K562 (cell line): ENCODE measurements at regions not wholly inside any gene's neighbourhood (a gene's known extent, or its start where the extent isn't known, plus 50 kb on each side); places are given as distances from the start of the nearest gene placed in this dataset.

Experiments used
- ADNP ChIP-seq: fragments of 200-800 bp; sonication (Bioruptor generic); IDR thresholded peaks from 2 replicates; pipeline ENCODE4 v1.6.1; 2016; ENCODE audit warnings: missing genetic modification characterization, missing compliant biosample characterization
- CBFB ChIP-seq: sonication (generic); formaldehyde crosslinking; IDR thresholded peaks from 2 replicates; pipeline ENCODE4 v1.4.0; 2020; ENCODE audit warnings: mild to moderate bottlenecking, missing genetic modification reagents
- DIDO1 ChIP-seq: fragments of 450-650 bp; IDR thresholded peaks from 2 replicates; pipeline ENCODE4 v1.6.1; 2016; ENCODE audit warnings: low read depth, missing biosample characterization, missing genetic modification characterization
- ESRRA ChIP-seq: fragments of 450-650 bp; IDR thresholded peaks from 2 replicates; pipeline ENCODE4 v1.6.1; 2014; ENCODE audit warnings: low read depth, mild to moderate bottlenecking, moderate library complexity, borderline replicate concordance
- ESRRB ChIP-seq: fragments of 250-450 bp; sonication (Bioruptor Pico); IDR thresholded peaks from 2 replicates; pipeline ENCODE4 v1.5.0; 2020; ENCODE audit warnings: mild to moderate bottlenecking, moderate library complexity, borderline replicate concordance
- FOXK1 ChIP-seq: sonication (generic); formaldehyde crosslinking; IDR thresholded peaks from 2 replicates; pipeline ENCODE4 v1.8.0; 2022; ENCODE audit warnings: missing genetic modification reagents, mild to moderate bottlenecking, borderline replicate concordance
- GTF2F1 ChIP-seq: IDR thresholded peaks from 2 replicates; pipeline ENCODE4 v1.6.1; 2011; ENCODE audit warnings: low read depth, low read length, improper control_type of control experiment
- HMG20A ChIP-seq: fragments of 450-650 bp; formaldehyde crosslinking; conservative IDR thresholded peaks from 2 replicates; pipeline ENCODE4 v1.4.0; 2020; ENCODE audit warnings: mild to moderate bottlenecking, mixed read lengths
- PPARD ChIP-seq: fragments of 250-450 bp; sonication (Bioruptor Pico); IDR thresholded peaks from 2 replicates; pipeline ENCODE4 v1.8.0; 2022; ENCODE audit warnings: inconsistent platforms, mild to moderate bottlenecking, moderate library complexity
- PTRF ChIP-seq: fragments of 450-650 bp; IDR thresholded peaks from 2 replicates; pipeline ENCODE4 v1.6.1; 2016; ENCODE audit warnings: mild to moderate bottlenecking, missing genetic modification characterization, missing compliant biosample characterization
- U2AF2 ChIP-seq: fragments of 200-400 bp; formaldehyde crosslinking; optimal IDR thresholded peaks from 2 replicates; pipeline ENCODE3; 2017; ENCODE audit warnings: low read depth, mild to moderate bottlenecking, low read length
- XRCC4 ChIP-seq: IDR thresholded peaks from one replicate; pipeline ENCODE4 v1.6.1; 2011; ENCODE audit not compliant: insufficient read depth, insufficient read length; ENCODE audit errors: extremely low read depth
- ZKSCAN1 ChIP-seq: fragments of 150-350 bp; IDR thresholded peaks from 2 replicates; pipeline ENCODE4 v1.6.1; 2016; ENCODE audit warnings: low read depth, low read length
- ZNF140 ChIP-seq: fragments of 250-450 bp; sonication (Bioruptor Pico); IDR thresholded peaks from 2 replicates; pipeline ENCODE4 v1.8.0; 2021; ENCODE audit warnings: moderate library complexity, mild to moderate bottlenecking, inconsistent platforms
- ZNF277 ChIP-seq: fragments of 250-450 bp; sonication (Bioruptor Pico); IDR thresholded peaks from 2 replicates; pipeline ENCODE4 v1.8.0; 2022; ENCODE audit warnings: inconsistent platforms, mild to moderate bottlenecking, moderate library complexity, borderline replicate concordance
- ZNF41 ChIP-seq: fragments of 250-450 bp; sonication (Bioruptor Pico); conservative IDR thresholded peaks from 2 replicates; pipeline ENCODE4 v1.4.0; 2020; ENCODE audit warnings: mild to moderate bottlenecking
- ZNF75A ChIP-seq: fragments of 450-650 bp; formaldehyde crosslinking; IDR thresholded peaks from 2 replicates; pipeline ENCODE4 v1.4.0; 2020; ENCODE audit warnings: mild to moderate bottlenecking
- ZNF830 ChIP-seq: fragments of 250-450 bp; sonication (Bioruptor Pico); IDR thresholded peaks from 2 replicates; pipeline ENCODE4 v1.5.0; 2021; ENCODE audit warnings: mild to moderate bottlenecking
- ZSCAN29 ChIP-seq: fragments of 450-650 bp; IDR thresholded peaks from 2 replicates; pipeline ENCODE4 v1.6.1; 2017
- TF ChIP-seq, protein P1 (sequence below), 2 experiments: IDR thresholded peaks; 2 replicates each; pipeline ENCODE4 v1.6.1; 2012; ENCODE audit warnings: improper control_type of control experiment in 2 of 2, low read depth in 2 of 2, low read length in 2 of 2, borderline replicate concordance in 1 of 2
- TF ChIP-seq, protein P2 (sequence below): sonication (generic); formaldehyde crosslinking; IDR thresholded peaks from 2 replicates; pipeline ENCODE4 v1.8.0; 2022; ENCODE audit warnings: mild to moderate bottlenecking, missing genetic modification reagents
- TF ChIP-seq, protein P3 (sequence below): sonication (generic); formaldehyde crosslinking; IDR thresholded peaks from 2 replicates; pipeline ENCODE4 v1.8.0; 2022; ENCODE audit warnings: missing genetic modification reagents, mild to moderate bottlenecking, moderate library complexity, borderline replicate concordance
- TF ChIP-seq, protein P4 (sequence below): sonication (generic); formaldehyde crosslinking; IDR thresholded peaks from 2 replicates; pipeline ENCODE4 v1.8.0; 2022; ENCODE audit warnings: mild to moderate bottlenecking, low read depth, missing genetic modification reagents

DNA sequence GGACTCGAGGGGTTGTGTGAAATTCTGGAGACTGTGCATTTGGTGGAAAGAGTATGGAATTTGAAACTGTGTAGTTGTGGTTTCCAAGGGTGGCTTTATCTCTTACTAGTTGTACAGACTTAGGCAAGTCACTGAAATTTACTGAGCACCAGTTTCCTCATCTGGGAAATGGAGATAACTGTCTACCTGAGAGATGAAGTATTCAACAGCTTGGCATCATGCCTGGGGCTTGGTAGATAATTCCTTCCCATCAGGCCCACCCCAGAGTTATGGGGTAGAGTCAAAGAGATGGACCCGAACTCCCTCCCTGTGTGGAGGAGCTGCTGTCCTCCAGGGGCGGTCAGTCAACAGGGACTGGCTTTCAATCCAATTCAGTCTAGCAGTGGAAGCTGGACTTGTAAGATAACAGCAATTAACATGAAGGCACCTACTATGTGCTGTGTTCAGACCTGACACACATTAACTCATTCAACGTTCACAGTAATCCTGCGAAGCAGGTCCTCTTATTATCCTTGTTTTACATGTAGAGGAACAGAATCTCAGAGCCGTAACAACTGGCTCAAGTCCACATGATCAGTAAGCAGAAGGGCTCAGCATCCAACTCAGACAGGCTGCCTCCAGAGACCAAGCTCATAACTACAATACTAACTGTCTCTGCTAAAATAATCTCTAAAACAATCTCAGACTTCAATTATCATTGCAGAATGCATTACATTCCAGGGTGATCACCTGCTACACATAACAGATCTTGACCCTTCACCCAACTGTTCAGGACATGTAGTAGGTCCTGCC, 432.1 kb downstream of the LPIN1 start (continued):
- TF ChIP-seq, protein P1, sequence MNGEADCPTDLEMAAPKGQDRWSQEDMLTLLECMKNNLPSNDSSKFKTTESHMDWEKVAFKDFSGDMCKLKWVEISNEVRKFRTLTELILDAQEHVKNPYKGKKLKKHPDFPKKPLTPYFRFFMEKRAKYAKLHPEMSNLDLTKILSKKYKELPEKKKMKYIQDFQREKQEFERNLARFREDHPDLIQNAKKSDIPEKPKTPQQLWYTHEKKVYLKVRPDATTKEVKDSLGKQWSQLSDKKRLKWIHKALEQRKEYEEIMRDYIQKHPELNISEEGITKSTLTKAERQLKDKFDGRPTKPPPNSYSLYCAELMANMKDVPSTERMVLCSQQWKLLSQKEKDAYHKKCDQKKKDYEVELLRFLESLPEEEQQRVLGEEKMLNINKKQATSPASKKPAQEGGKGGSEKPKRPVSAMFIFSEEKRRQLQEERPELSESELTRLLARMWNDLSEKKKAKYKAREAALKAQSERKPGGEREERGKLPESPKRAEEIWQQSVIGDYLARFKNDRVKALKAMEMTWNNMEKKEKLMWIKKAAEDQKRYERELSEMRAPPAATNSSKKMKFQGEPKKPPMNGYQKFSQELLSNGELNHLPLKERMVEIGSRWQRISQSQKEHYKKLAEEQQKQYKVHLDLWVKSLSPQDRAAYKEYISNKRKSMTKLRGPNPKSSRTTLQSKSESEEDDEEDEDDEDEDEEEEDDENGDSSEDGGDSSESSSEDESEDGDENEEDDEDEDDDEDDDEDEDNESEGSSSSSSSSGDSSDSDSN (IDR thresholded peaks at IDR 0.05; ENCODE audit: borderline replicate concordance in 1 of 2, low read depth in 2 of 2, low read length in 2 of 2): no peak
- no peak for TF ChIP-seq ZNF140 (CRISPR knock-in tag)
- no peak for TF ChIP-seq PPARD
- no peak for TF ChIP-seq FOXK1 (CRISPR knock-in tag)
- TF ChIP-seq ESRRA: peak; percentile 76; the same call in 1 of the 2 replicates
- no peak for TF ChIP-seq GTF2F1
- no peak for TF ChIP-seq ESRRB
- TF ChIP-seq DIDO1 (tag): no peak
- no peak for TF ChIP-seq PTRF
- no peak for TF ChIP-seq U2AF2
- TF ChIP-seq ZNF830 (CRISPR knock-in tag): no peak
- TF ChIP-seq, protein P2, sequence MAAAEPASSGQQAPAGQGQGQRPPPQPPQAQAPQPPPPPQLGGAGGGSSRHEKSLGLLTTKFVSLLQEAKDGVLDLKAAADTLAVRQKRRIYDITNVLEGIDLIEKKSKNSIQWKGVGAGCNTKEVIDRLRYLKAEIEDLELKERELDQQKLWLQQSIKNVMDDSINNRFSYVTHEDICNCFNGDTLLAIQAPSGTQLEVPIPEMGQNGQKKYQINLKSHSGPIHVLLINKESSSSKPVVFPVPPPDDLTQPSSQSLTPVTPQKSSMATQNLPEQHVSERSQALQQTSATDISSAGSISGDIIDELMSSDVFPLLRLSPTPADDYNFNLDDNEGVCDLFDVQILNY: no peak
- no peak for TF ChIP-seq ZNF41 (CRISPR knock-in tag)
- TF ChIP-seq CBFB (CRISPR knock-in tag): no peak
- no peak for TF ChIP-seq HMG20A (CRISPR knock-in tag)
- TF ChIP-seq, protein P3, sequence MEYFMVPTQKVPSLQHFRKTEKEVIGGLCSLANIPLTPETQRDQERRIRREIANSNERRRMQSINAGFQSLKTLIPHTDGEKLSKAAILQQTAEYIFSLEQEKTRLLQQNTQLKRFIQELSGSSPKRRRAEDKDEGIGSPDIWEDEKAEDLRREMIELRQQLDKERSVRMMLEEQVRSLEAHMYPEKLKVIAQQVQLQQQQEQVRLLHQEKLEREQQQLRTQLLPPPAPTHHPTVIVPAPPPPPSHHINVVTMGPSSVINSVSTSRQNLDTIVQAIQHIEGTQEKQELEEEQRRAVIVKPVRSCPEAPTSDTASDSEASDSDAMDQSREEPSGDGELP (CRISPR knock-in tag): no peak
- no peak for TF ChIP-seq ZNF75A (CRISPR knock-in tag)
- TF ChIP-seq ZNF277 (CRISPR knock-in tag): no peak
- TF ChIP-seq, protein P4, sequence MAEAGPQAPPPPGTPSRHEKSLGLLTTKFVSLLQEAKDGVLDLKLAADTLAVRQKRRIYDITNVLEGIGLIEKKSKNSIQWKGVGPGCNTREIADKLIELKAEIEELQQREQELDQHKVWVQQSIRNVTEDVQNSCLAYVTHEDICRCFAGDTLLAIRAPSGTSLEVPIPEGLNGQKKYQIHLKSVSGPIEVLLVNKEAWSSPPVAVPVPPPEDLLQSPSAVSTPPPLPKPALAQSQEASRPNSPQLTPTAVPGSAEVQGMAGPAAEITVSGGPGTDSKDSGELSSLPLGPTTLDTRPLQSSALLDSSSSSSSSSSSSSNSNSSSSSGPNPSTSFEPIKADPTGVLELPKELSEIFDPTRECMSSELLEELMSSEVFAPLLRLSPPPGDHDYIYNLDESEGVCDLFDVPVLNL (CRISPR knock-in tag): no peak
- peak; percentile 82 for TF ChIP-seq ADNP (tag)
- no peak for TF ChIP-seq ZSCAN29
- no peak for TF ChIP-seq XRCC4
- peak; percentile 100 for TF ChIP-seq ZKSCAN1
